ENCODE measurements at regions not wholly inside any gene's neighbourhood (a gene's known extent, or its start where the extent isn't known, plus 50 kb on each side); places are given as distances from the start of the nearest gene placed in this dataset.
"Not testable (repeated sequence)": the region's sequence is repeated elsewhere in the genome, so short reads cannot be mapped to it uniquely, and the experiment has no call there.

GRCh38 chr10:2251631-2252030, 514.3 kb upstream of the ADARB2 start:
- no peak for DNase-seq (ENCODE audit: low spot score)

DNA sequence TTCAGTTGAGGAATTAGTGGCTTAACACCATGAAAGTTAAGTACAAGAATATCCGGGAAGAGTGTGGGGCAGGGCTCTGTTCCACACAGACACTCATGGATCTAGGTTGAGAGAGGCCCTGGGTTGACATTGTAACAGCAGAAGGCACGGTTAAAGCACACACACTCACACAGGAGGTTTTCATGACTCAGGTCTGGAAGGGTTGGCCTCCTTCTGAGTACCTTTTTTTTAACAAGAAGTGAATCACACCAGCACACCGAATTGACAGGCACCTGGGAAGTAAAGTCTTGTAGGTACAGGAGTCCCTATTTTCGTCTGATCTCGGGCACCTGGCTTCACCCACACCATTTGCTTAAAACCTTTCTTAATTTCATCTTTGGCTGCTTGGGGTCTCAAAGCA, 509.4 kb upstream of the ADARB2 start:
- DNase-seq (ENCODE audit: low spot score): no peak

DNA sequence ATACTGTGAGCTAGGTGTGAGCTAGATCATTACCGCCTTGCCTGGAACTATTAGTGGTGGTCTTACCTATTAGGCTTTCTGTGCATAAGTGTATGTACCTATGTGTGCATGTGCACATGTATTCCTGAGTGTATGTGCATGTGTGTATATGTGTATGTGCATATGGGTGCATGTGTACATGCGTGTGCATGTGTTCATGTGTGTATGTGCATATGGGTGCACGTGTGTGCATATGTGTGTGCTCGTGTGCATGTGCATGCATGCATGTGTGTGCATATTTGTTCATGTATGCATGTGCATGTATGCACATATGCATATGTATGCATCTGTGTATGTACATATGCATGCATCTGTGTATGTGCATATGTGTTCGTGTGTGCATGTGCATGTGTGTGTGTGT, 508.3 kb upstream of the ADARB2 start:
- no peak for DNase-seq (ENCODE audit: low spot score)

GRCh38 chr10:2244471-2244870, 507.1 kb upstream of the ADARB2 start:
- DNase-seq (ENCODE audit: low spot score): no peak

- no peak for DNase-seq (ENCODE audit: low spot score)
These were observed 499.6 kb upstream of the ADARB2 start for GRCh38 chr10:2236876-2237275.

GRCh38 chr10:2232479-2232878, 495.2 kb upstream of the ADARB2 start:
- DNase-seq (ENCODE audit: low spot score): no peak

GRCh38 chr10:2230478-2230877, 493.2 kb upstream of the ADARB2 start:
- no peak for DNase-seq (ENCODE audit: low spot score)

GRCh38 chr10:2228320-2228901, 491.1 kb upstream of the ADARB2 start:
- DNase-seq (ENCODE audit: low spot score): no peak

DNA sequence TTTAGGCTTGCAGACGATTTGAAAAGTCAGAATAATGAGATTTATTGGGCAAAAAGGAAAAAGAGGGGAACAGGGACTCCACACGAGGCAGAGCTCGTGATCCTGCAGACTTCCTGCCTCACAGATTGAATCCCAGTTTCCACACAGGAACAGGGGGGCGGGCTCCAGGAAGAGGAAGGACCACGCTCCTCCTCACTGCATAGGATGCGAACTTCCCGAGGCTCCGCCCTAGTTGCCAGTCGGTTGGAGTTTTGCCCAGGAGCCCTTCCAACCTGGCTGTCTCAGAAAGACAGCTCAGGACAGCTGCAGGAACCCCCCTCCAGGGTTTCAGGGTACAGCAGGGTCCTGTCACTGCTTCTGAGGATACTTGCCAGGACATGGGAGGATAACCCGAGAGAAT, 488.3 kb upstream of the ADARB2 start:
- DNase-seq (ENCODE audit: low spot score): no peak

DNA sequence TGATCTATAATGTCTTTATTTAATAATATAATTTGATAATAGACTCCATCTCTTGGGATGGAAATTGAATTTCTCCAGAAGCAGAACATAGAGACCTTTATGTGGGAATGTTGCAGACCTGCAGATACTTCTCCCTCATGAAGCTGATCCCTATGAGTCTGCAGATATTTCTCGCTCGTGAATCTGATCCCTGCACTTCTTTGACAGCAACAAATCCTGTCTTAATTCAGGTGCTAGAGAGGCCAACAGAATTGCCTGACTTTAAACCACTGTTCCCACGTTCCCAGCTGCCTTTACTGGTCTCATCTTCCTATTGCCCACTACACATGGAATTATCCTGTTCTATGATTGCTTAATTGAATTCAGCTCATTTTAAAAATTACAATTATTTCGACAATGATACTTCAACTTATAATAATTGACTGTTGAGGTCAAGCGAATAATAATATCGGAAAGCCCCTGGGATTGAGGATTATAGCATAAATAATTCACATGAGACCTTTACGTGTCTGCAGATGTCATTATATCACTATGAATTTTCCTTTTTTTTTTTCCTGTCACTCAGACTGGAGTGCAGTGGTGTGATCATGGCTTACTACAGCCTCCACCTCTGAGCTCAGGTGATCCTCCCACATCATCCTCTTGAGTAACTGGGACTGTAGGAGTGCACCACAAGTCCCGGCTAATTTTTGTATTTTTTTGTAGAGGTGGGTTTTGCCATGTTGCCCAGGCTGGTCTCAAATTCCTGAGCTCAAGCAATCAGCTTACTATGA, 486.4 kb upstream of the ADARB2 start:
- DNase-seq (ENCODE audit: low spot score): no peak

GRCh38 chr10:2222631-2223030, 485.3 kb upstream of the ADARB2 start:
- no peak for DNase-seq (ENCODE audit: low spot score)

DNA sequence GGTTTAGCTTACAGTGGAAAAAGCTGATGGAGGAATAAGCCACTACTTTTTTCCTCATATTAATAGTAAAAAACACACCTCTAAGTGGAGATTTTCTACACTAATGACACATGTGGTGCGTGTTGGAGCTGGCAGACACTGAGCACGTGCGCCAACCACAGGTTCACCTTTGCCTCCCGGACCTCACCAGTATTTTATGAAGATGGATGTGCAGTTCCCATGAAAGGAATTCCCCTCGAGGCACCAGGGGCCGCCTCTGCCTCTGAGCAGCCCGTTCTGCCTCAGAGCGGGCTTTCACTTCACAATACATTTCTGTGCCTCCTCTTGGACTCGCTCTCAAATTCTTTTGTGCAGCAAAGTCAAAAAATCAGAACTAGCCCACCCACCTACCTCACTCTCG, 477.5 kb upstream of the ADARB2 start:
- no peak for DNase-seq (ENCODE audit: low spot score)

DNA sequence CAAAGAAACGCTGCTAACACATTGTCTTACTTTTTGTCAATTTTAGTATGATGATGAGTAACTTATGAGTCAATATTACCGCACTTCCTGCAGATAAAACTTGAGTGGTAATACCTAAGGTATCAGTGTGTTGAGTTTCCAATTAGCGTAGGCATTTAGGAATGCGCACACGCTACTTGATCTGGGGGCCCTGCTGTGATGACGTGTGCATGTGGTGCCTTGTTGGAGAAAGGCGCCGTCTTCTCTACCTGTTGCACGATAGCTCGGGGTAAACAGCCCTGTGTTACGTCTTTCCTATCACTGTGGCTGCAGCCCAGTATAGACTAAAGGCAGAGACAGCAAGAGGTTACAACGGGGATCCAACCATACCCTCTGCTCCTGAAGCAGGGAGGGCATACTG, 476.8 kb upstream of the ADARB2 start:
- DNase-seq (ENCODE audit: low spot score): no peak

GRCh38 chr10:2212244-2212834, 475.0 kb upstream of the ADARB2 start:
- DNase-seq (ENCODE audit: low spot score): no peak

DNA sequence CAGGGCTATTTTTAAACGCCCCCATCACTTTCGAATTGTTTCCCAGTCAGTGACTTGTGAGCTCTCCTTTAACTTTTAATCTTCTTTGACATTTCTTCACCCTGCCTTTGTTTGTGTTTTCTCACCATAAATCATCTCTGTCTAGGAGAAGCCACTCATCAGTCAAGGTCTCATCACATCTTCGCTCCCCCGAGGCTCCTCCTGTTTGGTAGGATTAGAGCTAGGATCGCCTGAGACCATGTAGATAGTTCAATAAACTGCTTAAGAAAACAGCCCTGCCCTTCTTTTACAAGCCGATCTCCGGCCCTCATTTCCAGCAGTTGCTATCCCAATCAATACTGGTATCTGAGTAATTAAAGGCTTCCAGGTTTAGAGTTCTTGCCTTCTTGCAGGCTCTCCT, 472.8 kb upstream of the ADARB2 start:
- DNase-seq (ENCODE audit: low spot score): no peak

- DNase-seq (ENCODE audit: low spot score): no peak
These were observed 470.8 kb upstream of the ADARB2 start for GRCh38 chr10:2208106-2208505.

GRCh38 chr10:2207246-2207922, 470.1 kb upstream of the ADARB2 start:
- DNase-seq (ENCODE audit: low spot score): no peak

DNA sequence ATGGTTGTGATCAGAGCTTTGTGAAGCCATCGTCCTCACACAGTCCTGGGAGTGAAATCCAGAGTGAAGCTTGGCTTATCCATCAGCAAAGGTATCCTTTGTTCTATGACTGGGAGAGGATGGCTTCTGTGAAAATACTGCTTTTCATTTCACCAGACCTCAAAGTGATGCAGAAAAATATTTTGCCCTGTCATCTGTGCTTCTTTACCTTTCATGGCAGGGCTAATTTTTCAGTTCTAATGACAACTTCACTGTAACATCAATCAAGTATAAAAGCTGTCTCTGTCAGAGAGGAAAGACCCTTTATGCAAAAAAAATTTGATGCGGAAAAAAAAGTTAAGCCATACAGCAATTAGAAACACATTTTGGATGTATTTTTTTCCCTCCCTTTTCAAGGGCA, 468.1 kb upstream of the ADARB2 start:
- DNase-seq (ENCODE audit: low spot score): no peak

DNA sequence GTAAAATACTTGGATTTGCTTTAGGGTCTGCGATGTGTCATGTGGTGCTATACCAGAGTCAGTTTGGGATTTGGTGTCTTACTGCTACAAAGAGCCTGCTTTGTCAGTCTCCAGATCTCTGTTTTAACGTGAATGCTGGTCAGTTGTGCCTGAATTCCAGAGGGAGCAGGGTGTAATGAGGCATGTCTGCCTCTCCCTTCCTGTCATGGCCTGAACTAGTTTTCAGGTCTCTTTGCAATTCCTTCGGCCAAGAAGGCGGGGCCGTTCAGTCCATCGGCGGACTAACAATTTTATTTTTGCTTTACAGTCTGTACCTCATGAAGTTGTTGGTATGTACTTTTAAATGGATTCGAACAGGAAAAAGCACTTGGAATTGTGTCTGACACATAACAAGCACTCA, 465.1 kb upstream of the ADARB2 start:
- no peak for DNase-seq (ENCODE audit: low spot score)

DNA sequence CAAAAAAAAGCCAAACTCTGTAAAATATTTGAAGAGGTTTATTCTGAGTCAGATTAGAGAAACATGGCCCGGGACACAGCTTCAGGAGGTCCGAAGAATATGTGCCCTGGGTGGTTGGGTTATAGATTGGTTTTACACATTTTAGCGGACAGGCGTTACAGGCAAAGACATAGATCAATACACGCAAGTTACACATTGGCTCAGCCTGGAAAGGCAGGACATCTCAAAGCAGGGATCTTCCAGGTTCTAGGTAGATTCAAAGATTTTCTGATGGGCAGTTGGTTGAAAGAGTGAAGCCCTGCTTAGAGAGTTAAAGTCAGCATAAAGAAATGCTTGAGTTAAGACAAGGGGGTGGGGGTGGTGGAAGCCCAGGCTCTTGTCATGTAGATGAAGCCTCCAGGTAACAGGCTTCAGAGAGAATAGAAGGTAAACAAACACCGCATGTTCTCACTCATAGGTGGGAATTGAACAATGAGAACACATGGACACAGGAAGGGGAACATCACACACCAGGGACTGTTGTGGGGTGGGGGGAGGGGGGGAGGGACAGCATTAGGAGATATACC, 464.3 kb upstream of the ADARB2 start:
- no peak for DNase-seq (ENCODE audit: low spot score)

DNA sequence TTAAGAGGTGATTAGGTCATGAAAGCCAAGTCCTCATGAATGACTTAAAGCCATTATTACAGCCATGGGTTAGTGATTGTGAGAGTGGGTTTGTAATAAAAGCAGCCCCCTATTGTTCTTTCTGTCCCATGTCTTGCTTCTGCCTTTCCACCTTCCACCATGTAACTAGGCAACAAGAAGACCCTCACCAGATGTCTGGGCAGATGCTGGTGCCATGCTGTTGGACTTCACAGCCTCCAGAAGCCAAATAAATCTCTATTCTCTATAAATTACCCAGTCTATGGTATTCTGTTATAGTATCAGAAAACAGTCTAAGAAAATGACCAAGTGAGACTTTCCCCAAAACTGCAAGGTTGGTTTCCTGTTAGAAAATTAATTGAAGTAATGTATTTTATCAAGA, 460.3 kb upstream of the ADARB2 start:
- DNase-seq (ENCODE audit: low spot score): no peak

DNA sequence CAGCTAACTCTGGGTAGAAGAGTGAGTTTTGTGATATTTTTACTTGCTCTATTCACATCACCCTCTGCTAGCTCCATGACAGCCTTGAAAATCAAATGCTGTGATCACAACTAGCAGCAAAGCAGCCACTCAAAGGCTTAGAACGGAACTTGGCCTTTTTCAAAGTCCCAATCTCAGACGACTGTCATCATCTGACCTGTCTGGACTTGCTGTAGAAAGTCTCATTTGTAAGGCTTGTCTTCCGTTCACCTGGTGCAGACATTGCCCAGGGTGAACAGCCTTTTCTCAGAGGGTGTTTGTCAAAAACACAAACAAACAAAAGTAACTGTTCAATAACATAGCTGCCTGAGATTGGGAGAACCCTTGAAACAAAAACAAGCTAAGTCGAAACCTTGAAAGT, 458.9 kb upstream of the ADARB2 start:
- DNase-seq (ENCODE audit: low spot score): no peak

DNA sequence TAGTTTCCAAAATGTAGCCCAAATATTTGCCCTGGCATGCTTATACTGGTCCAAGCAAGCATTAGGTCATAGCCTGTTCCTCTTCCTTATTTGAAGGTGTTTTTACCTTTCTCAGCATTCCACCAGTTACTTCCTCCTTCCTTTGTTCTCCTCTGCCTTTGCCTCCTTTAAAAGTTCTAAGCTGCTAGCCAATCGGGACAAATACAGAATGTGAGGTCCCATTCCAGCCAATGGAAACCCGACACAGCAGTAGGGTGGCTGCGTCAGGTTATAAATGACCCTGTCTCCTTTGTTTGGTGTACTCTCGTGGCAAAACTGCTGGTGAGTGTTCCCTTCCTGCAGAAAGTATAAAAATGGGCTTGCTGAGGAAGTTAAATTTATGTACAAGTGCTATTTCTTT, 452.0 kb upstream of the ADARB2 start:
- not testable (repeated sequence) for DNase-seq (ENCODE audit: low spot score)
